ENCODE measurements at regions not wholly inside any gene's neighbourhood (a gene's known extent, or its start where the extent isn't known, plus 50 kb on each side); places are given as distances from the start of the nearest gene placed in this dataset.

DNA sequence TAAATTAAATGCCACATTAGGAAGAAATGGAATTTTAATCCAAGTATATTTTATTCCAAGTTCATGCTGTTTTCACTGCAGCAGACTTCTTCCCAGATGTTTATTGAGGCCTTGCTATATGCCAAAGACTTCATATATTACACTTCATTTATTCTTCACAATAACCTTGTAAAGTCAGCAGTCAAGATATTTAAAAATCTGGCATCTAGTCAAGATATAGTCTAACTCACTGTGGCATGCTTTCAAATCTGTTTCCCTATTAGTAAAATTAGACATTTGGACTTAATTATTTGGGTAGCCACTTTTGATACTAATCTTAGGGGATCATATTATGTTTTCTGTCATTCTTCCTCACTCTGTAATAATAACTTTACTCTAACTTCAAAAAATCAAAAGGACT is 81.5 kb upstream of the VGLL3 start:
- Histone ChIP-seq H3K27me3 (replicated peaks in 1 of 4; ENCODE audit: control insufficient read depth in 3 of 4, extremely low read depth in 1 of 4, insufficient read depth in 3 of 4, low read length in 3 of 4) (no peaks in the 10 kb centered on the region), H3K4ac (replicated peaks; ENCODE audit: insufficient read length, low read depth, low read length) (no peak overlapping the region), H4K8ac (ENCODE audit: extremely low read depth, insufficient read depth, low read length) (no peak overlapping the region), H3K9me3 (ENCODE audit: insufficient read depth in 2 of 2, low read depth in 1 of 2, low read length in 1 of 2) (no peaks in the 10 kb centered on the region), H3K4me3 (ENCODE audit: extremely low read depth in 1 of 4, insufficient read depth in 2 of 4, low read depth in 3 of 4, low read length in 4 of 4) (no peak overlapping the region), H3K4me2 (ENCODE audit: insufficient read depth in 1 of 2, low read depth in 2 of 2, low read length in 2 of 2) (no peak overlapping the region), H3K79me1 (ENCODE audit: low read depth, low read length) (no peaks in the 10 kb centered on the region), H3K18ac (ENCODE audit: extremely low read depth, low read length) (no peak overlapping the region), H2AFZ (ENCODE audit: low read length) (no peak overlapping the region), H2BK5ac (ENCODE audit: low read depth, low read length) (no peak overlapping the region), H2BK12ac (ENCODE audit: low read depth, low read length) (no peak overlapping the region), H4K20me1 (replicated peaks in 1 of 2; ENCODE audit: control insufficient read depth in 1 of 2, insufficient read depth in 2 of 2, low read length in 2 of 2) (no peaks in the 10 kb centered on the region), H3K56ac (replicated peaks; ENCODE audit: insufficient read length, low read depth, low read length) (no peak overlapping the region), H3K27ac (ENCODE audit: low read depth, low read length) (no peak overlapping the region), H3K23ac (ENCODE audit: insufficient read length) (no peak overlapping the region), H2AK5ac (ENCODE audit: low read depth, low read length) (no peak overlapping the region), H3K79me2 (ENCODE audit: control insufficient read depth in 1 of 2, insufficient read depth in 2 of 2, low read length in 2 of 2) (no peaks in the 10 kb centered on the region), H4K91ac (replicated peaks; ENCODE audit: insufficient read length, low read length) (no peak overlapping the region), H3K9ac (replicated peaks in 1 of 4; ENCODE audit: extremely low read depth in 1 of 4, low read depth in 3 of 4, low read length in 3 of 4) (no peak overlapping the region), H3K23me2 (ENCODE audit: low read depth, low read length) (no peaks in the 10 kb centered on the region), H3K36me3 (ENCODE audit: control insufficient read depth in 2 of 4, insufficient read depth in 4 of 4, low read length in 3 of 4) (no peaks in the 10 kb centered on the region), H4K5ac (ENCODE audit: insufficient read length, low read depth, low read length) (no peak overlapping the region), H2BK20ac (ENCODE audit: low read length) (no peak overlapping the region), H3K14ac (ENCODE audit: insufficient read length) (no peak overlapping the region), H2BK15ac (ENCODE audit: low read length) (no peak overlapping the region), H3K4me1 (replicated peaks in 1 of 4; ENCODE audit: control insufficient read depth in 3 of 4, insufficient read depth in 4 of 4, low read length in 3 of 4) (no peaks in the 10 kb centered on the region), H2BK120ac (replicated peaks; ENCODE audit: low read depth, low read length) (no peak overlapping the region)
- no peak for TF ChIP-seq SP1 (IDR thresholded peaks at IDR 0.05; ENCODE audit: low read depth, low read length)
- TF ChIP-seq EP300 (IDR thresholded peaks at IDR 0.05; ENCODE audit: borderline replicate concordance in 1 of 2, low read depth in 2 of 2, low read length in 2 of 2), result no peak
- no peak for TF ChIP-seq ZNF274 (IDR thresholded peaks at IDR 0.05; ENCODE audit: borderline replicate concordance, extremely low read depth, low read length)
- TF ChIP-seq USF2 (IDR thresholded peaks at IDR 0.05; ENCODE audit: low read length), result no peak
- no peak for TF ChIP-seq BACH1 (IDR thresholded peaks at IDR 0.05; ENCODE audit: low read length)
- no peak for DNase-seq (ENCODE audit: low read depth in 1 of 2, low spot score in 2 of 2)
- POLR2A ChIA-PET (ENCODE audit: partially characterized antibody), result no interaction called here
- no peak for FAIRE-seq
- CTCF ChIA-PET (ENCODE audit: partially characterized antibody), result interaction anchor here (1.4 kb wide), 1 partner anchor 10 kb away, joined by 5 read pairs; no protein-coding TSS in a partner anchor

Data from H1 (cell line).